OCI-LY7 (cell line): ENCODE measurements at regions not wholly inside any gene's neighbourhood (a gene's known extent, or its start where the extent isn't known, plus 50 kb on each side); places are given as distances from the start of the nearest gene placed in this dataset.
A peak's percentile ranks its signal among the peaks of the same experiment; 100 is the strongest.

ENCODE experiments used
- BruUV-seq: library from RNA; stranded (reverse); fragments of 400-500 nt; replicated peaks from 2 replicates; lab custom pipeline; 2021; lab: Mats Ljungman, UMichigan
- CTCF ChIA-PET: fragments of 300-600 bp; sonication (Branson Sonifier 250); formaldehyde crosslinking; loops from one replicate; lab custom pipeline; 2022; ENCODE audit warnings: antibody characterized with exemption; ENCODE audit not compliant: unreplicated experiment; lab: Charles Lee
- POLR2A ChIA-PET: fragments of 300-600 bp; sonication (Branson Sonifier 250); formaldehyde crosslinking; loops from one replicate; lab custom pipeline; 2022; ENCODE audit warnings: antibody characterized with exemption; lab: Charles Lee
- DNase-seq: peaks from one replicate; pipeline ENCODE4 v3.0.0-alpha.2; 2015; ENCODE audit warnings: low spot score
- H2AFZ ChIP-seq: fragments of 200-600 bp; sonication (generic), shearing (Covaris generic); 2 replicates; pipeline ENCODE4 v1.6.1; 2014; ENCODE audit warnings: mild to moderate bottlenecking, antibody characterized with exemption, low read length, moderate library complexity
- H3K27ac ChIP-seq: fragments of 200-600 bp; sonication (generic); 2 replicates; pipeline ENCODE4 v1.5.1; 2014; ENCODE audit warnings: mixed run types, low read depth, mild to moderate bottlenecking, moderate library complexity, low read length, inconsistent platforms; ENCODE audit not compliant: poor library complexity, severe bottlenecking
- H3K36me3 ChIP-seq: fragments of 200-600 bp; sonication (generic); 2 replicates; pipeline ENCODE4 v1.6.1; 2014; ENCODE audit warnings: mild to moderate bottlenecking, antibody characterized with exemption, low read length, moderate library complexity, mixed read lengths; ENCODE audit not compliant: insufficient read depth
- H3K4me1 ChIP-seq: fragments of 200-600 bp; sonication (generic); 2 replicates; pipeline ENCODE4 v1.5.1; 2014; ENCODE audit warnings: mild to moderate bottlenecking, low read length; ENCODE audit not compliant: insufficient read depth, poor library complexity, severe bottlenecking
- H3K4me2 ChIP-seq: fragments of 200-600 bp; sonication (generic); 2 replicates; pipeline ENCODE4 v1.6.1; 2014; ENCODE audit warnings: mild to moderate bottlenecking, low read length
- H3K4me3 ChIP-seq: fragments of 200-600 bp; sonication (generic); 2 replicates; pipeline ENCODE4 v1.5.1; 2014; ENCODE audit warnings: mild to moderate bottlenecking, low read depth, low read length; ENCODE audit not compliant: poor library complexity, severe bottlenecking
- H3K79me2 ChIP-seq: fragments of 200-600 bp; sonication (generic); 2 replicates; pipeline ENCODE4 v1.6.1; 2016; ENCODE audit warnings: low read depth, mild to moderate bottlenecking, low read length, moderate library complexity, mixed read lengths; ENCODE audit not compliant: insufficient read depth
- H3K9me2 ChIP-seq: fragments of 200-600 bp; sonication (generic); 2 replicates; pipeline ENCODE4 v1.6.1; 2016; ENCODE audit warnings: mild to moderate bottlenecking, low read length, mixed read lengths; ENCODE audit not compliant: insufficient read depth
- H3K9me3 ChIP-seq: fragments of 200-600 bp; sonication (generic); 2 replicates; pipeline ENCODE4 v1.6.1; 2014; ENCODE audit warnings: mild to moderate bottlenecking, mixed run types, low read length, mixed read lengths
- H4K20me1 ChIP-seq: fragments of 200-600 bp; sonication (generic); 2 replicates; pipeline ENCODE4 v1.6.1; 2014; ENCODE audit warnings: mild to moderate bottlenecking, antibody characterized with exemption, low read length, moderate library complexity, mixed read lengths; ENCODE audit not compliant: insufficient read depth
- CTCF ChIP-seq: fragments of 200-600 bp; sonication (generic); conservative IDR thresholded peaks from 2 replicates; pipeline ENCODE4 v1.5.1; 2014; ENCODE audit warnings: mild to moderate bottlenecking, antibody characterized with exemption, low read length, moderate library complexity, mixed read lengths
- EZH2phosphoT487 ChIP-seq: fragments of 200-600 bp; sonication (generic); IDR thresholded peaks from 2 replicates; pipeline ENCODE4 v1.6.1; 2018; ENCODE audit warnings: low read depth, borderline replicate concordance, mild to moderate bottlenecking, mixed run types, antibody characterized with exemption, low read length, moderate library complexity, mixed read lengths
- intact Hi-C: fragments of 100-400 bp; cut with micrococcal nuclease; formaldehyde crosslinking; loops from one replicate; pipeline ENCODE4 v1.10.0; 2022; ENCODE audit not compliant: unreplicated experiment

GRCh38 chr7:104264285-104264684, 56.5 kb upstream of the ORC5 start:
- no TSS peak for BruUV-seq
- no peak overlapping the region for H3K27ac ChIP-seq
- H3K4me1 ChIP-seq: no peaks in the 10 kb centered on the region
- ChIA-PET CTCF (no interaction called here), POLR2A (interaction anchor here (0.7 kb wide), 1 partner anchor 25 kb away, joined by 3 read pairs; no protein-coding TSS in a partner anchor)
- H3K9me3 ChIP-seq: peaks cover 9% of the 10 kb centered on the region; the same call in 1 of the 2 replicates
- no peaks in the 10 kb centered on the region for H3K9me2 ChIP-seq
- H3K79me2 ChIP-seq: no peaks in the 10 kb centered on the region
- H3K36me3 ChIP-seq: no peaks in the 10 kb centered on the region
- no peak overlapping the region for H3K4me2 ChIP-seq
- no peak overlapping the region for H3K4me3 ChIP-seq
- DNase-seq: no peak
- no peak for TF ChIP-seq CTCF
- TF ChIP-seq EZH2phosphoT487: no peak
- H2AFZ ChIP-seq: no peak overlapping the region
- H4K20me1 ChIP-seq: no peaks in the 10 kb centered on the region
- intact Hi-C loops: no loop called here

- intact Hi-C loops: no loop called here
- BruUV-seq: no TSS peak
- peak; percentile 9 for DNase-seq
- Histone ChIP-seq H3K9me3 (peaks cover 9% of the 10 kb centered on the region; the same call in 1 of the 2 replicates), H2AFZ (no peak overlapping the region), H3K4me2 (no peak overlapping the region), H3K27ac (no peak overlapping the region), H3K4me3 (no peak overlapping the region), H4K20me1 (no peaks in the 10 kb centered on the region), H3K79me2 (no peaks in the 10 kb centered on the region), H3K36me3 (no peaks in the 10 kb centered on the region), H3K4me1 (no peaks in the 10 kb centered on the region), H3K9me2 (no peaks in the 10 kb centered on the region)
- peak; percentile 83 for TF ChIP-seq CTCF
- no peak for TF ChIP-seq EZH2phosphoT487
- ChIA-PET CTCF (no interaction called here), POLR2A (interaction anchor here (0.5 to 1.0 kb wide), 4 partner anchors 12 to 1430 kb away, joined by 3 read pairs; no protein-coding TSS in a partner anchor)
These were observed 60.0 kb upstream of the ORC5 start for GRCh38 chr7:104267701-104268368.

GRCh38 chr7:104271948-104272347, 56.5 kb upstream of the LHFPL3 start:
- H3K9me3 ChIP-seq: no peaks in the 10 kb centered on the region
- no peaks in the 10 kb centered on the region for H4K20me1 ChIP-seq
- H3K4me1 ChIP-seq: no peaks in the 10 kb centered on the region
- no peaks in the 10 kb centered on the region for H3K79me2 ChIP-seq
- no peaks in the 10 kb centered on the region for H3K9me2 ChIP-seq
- no peak overlapping the region for H3K4me2 ChIP-seq
- POLR2A ChIA-PET: no interaction called here
- TF ChIP-seq CTCF (no peak), EZH2phosphoT487 (no peak)
- no peaks in the 10 kb centered on the region for H3K36me3 ChIP-seq
- H2AFZ ChIP-seq: no peak overlapping the region
- no peak for DNase-seq
- no TSS peak for BruUV-seq
- H3K4me3 ChIP-seq: no peak overlapping the region
- H3K27ac ChIP-seq: no peak overlapping the region
- intact Hi-C loops: no loop called here
- CTCF ChIA-PET: no interaction called here
